WTC11 (cell line): ENCODE measurements at regions not wholly inside any gene's neighbourhood (a gene's known extent, or its start where the extent isn't known, plus 50 kb on each side); places are given as distances from the start of the nearest gene placed in this dataset.

ENCODE experiments used
- ATAC-seq: fragments of 200-7000 bp; cut with Tn5 transposase; 2 replicates; pipeline ENCODE4 v1.10.0; 2021; ENCODE audit warnings: mild to moderate bottlenecking, moderate library complexity
- CTCF ChIA-PET: fragments of 300-600 bp; sonication (Branson Sonifier 250); formaldehyde crosslinking; loops from one replicate; lab custom pipeline; 2021; ENCODE audit warnings: antibody characterized with exemption; lab: Charles Lee
- POLR2A ChIA-PET: fragments of 350-600 bp; sonication (Branson Sonifier 250); formaldehyde crosslinking; loops from one replicate; lab custom pipeline; 2021; ENCODE audit warnings: antibody characterized with exemption; lab: Charles Lee
- DNase-seq: peaks from one replicate; pipeline ENCODE4 v3.0.0; 2021; ENCODE audit warnings: low spot score
- H3K27ac Mint-ChIP-seq: 2 replicates; pipeline ENCODE4 v1.8.0; 2021; ENCODE audit warnings: mixed read lengths
- H3K27me3 Mint-ChIP-seq: 2 replicates; pipeline ENCODE4 v1.8.0; 2021; ENCODE audit warnings: low read depth, mild to moderate bottlenecking, moderate library complexity, mixed read lengths
- H3K36me3 Mint-ChIP-seq: 2 replicates; pipeline ENCODE4 v1.8.0; 2021; ENCODE audit warnings: mixed read lengths
- H3K4me1 Mint-ChIP-seq: 2 replicates; pipeline ENCODE4 v1.8.0; 2022; ENCODE audit warnings: mixed read lengths
- H3K4me3 Mint-ChIP-seq: 2 replicates; pipeline ENCODE4 v1.8.0; 2021; ENCODE audit warnings: mild to moderate bottlenecking, moderate library complexity, mixed read lengths
- H3K9me3 Mint-ChIP-seq: 2 replicates; pipeline ENCODE4 v1.8.0; 2021; ENCODE audit warnings: mixed read lengths
- CREB1 ChIP-seq: sonication (generic); formaldehyde crosslinking; IDR thresholded peaks from 2 replicates; pipeline ENCODE4 v1.8.0; 2023; ENCODE audit warnings: mild to moderate bottlenecking, missing genetic modification reagents
- ELF4 ChIP-seq: sonication (generic); formaldehyde crosslinking; IDR thresholded peaks from 2 replicates; pipeline ENCODE4 v1.8.1; 2022; ENCODE audit warnings: low read depth, mild to moderate bottlenecking, moderate library complexity, missing genetic modification reagents
- FOXK1 ChIP-seq: sonication (generic); formaldehyde crosslinking; IDR thresholded peaks from 2 replicates; pipeline ENCODE4 v1.8.0; 2022; ENCODE audit warnings: mild to moderate bottlenecking, moderate library complexity, missing genetic modification reagents
- FOXP1 ChIP-seq: sonication (generic); formaldehyde crosslinking; IDR thresholded peaks from 2 replicates; pipeline ENCODE4 v1.8.0; 2022; ENCODE audit warnings: missing genetic modification reagents, mild to moderate bottlenecking, moderate library complexity, borderline replicate concordance
- GABPB1 ChIP-seq: sonication (generic); formaldehyde crosslinking; IDR thresholded peaks from 2 replicates; pipeline ENCODE4 v1.8.1; 2023; ENCODE audit warnings: mild to moderate bottlenecking, missing genetic modification reagents
- HMGA2 ChIP-seq: fragments of 250-450 bp; sonication (Bioruptor Pico); IDR thresholded peaks from 2 replicates; pipeline ENCODE4 v1.4.0; 2021; ENCODE audit warnings: mild to moderate bottlenecking, moderate library complexity
- IRF2 ChIP-seq: sonication (generic); formaldehyde crosslinking; IDR thresholded peaks from 2 replicates; pipeline ENCODE4 v1.8.0; 2022; ENCODE audit warnings: low read depth, missing genetic modification reagents, borderline replicate concordance
- MXD4 ChIP-seq: fragments of 250-450 bp; sonication (Bioruptor Pico); IDR thresholded peaks from 2 replicates; pipeline ENCODE4 v1.8.0; 2021; ENCODE audit warnings: mild to moderate bottlenecking, moderate library complexity, borderline replicate concordance
- NFATC4 ChIP-seq: fragments of 250-450 bp; sonication (Bioruptor Pico); IDR thresholded peaks from 2 replicates; pipeline ENCODE4 v1.9.0; 2021; ENCODE audit warnings: mild to moderate bottlenecking
- NFYB ChIP-seq: sonication (generic); formaldehyde crosslinking; conservative IDR thresholded peaks from 2 replicates; pipeline ENCODE4 v1.8.0; 2022; ENCODE audit warnings: low read depth, missing genetic modification reagents
- PRRX2 ChIP-seq: fragments of 250-450 bp; sonication (Bioruptor Pico); IDR thresholded peaks from 2 replicates; pipeline ENCODE4 v1.8.0; 2021; ENCODE audit warnings: mild to moderate bottlenecking
- ZNF138 ChIP-seq: sonication (generic); formaldehyde crosslinking; conservative IDR thresholded peaks from 2 replicates; pipeline ENCODE4 v1.8.1; 2022; ENCODE audit warnings: mild to moderate bottlenecking, moderate library complexity, missing genetic modification reagents
- ZNF232 ChIP-seq: sonication (generic); formaldehyde crosslinking; IDR thresholded peaks from 2 replicates; pipeline ENCODE4 v1.8.0; 2022; ENCODE audit warnings: mild to moderate bottlenecking, missing genetic modification reagents
- TF ChIP-seq, protein P1 (sequence below): sonication (generic); formaldehyde crosslinking; conservative IDR thresholded peaks from 2 replicates; pipeline ENCODE4 v1.8.1; 2023; ENCODE audit warnings: mild to moderate bottlenecking, low read depth, missing genetic modification reagents, moderate library complexity
- TF ChIP-seq, protein P2 (sequence below): sonication (generic); formaldehyde crosslinking; IDR thresholded peaks from 2 replicates; pipeline ENCODE4 v1.8.1; 2022; ENCODE audit warnings: mild to moderate bottlenecking, moderate library complexity, missing genetic modification reagents
- TF ChIP-seq, protein P3 (sequence below): sonication (generic); formaldehyde crosslinking; conservative IDR thresholded peaks from 2 replicates; pipeline ENCODE4 v1.8.1; 2022; ENCODE audit warnings: mild to moderate bottlenecking, missing genetic modification reagents
- TF ChIP-seq, protein P4 (sequence below): sonication (generic); formaldehyde crosslinking; IDR thresholded peaks from 2 replicates; pipeline ENCODE4 v1.8.1; 2022; ENCODE audit warnings: missing genetic modification reagents, borderline replicate concordance
- TF ChIP-seq, protein P5 (sequence below): sonication (generic); formaldehyde crosslinking; IDR thresholded peaks from 2 replicates; pipeline ENCODE4 v1.8.1; 2022; ENCODE audit warnings: low read depth, mild to moderate bottlenecking, moderate library complexity, missing genetic modification reagents, borderline replicate concordance
- TF ChIP-seq, protein P6 (sequence below): sonication (generic); formaldehyde crosslinking; IDR thresholded peaks from 2 replicates; pipeline ENCODE4 v1.8.1; 2023; ENCODE audit warnings: mild to moderate bottlenecking, missing genetic modification reagents, moderate library complexity
- TF ChIP-seq, protein P7 (sequence below): fragments of 250-450 bp; sonication (Bioruptor Pico); IDR thresholded peaks from 2 replicates; pipeline ENCODE4 v1.9.0; 2021; ENCODE audit warnings: mild to moderate bottlenecking, borderline replicate concordance
- TF ChIP-seq, protein P8 (sequence below): fragments of 250-450 bp; sonication (Bioruptor Pico); IDR thresholded peaks from 2 replicates; pipeline ENCODE4 v1.9.0; 2021; ENCODE audit warnings: moderate library complexity, mild to moderate bottlenecking, inconsistent platforms, borderline replicate concordance

DNA sequence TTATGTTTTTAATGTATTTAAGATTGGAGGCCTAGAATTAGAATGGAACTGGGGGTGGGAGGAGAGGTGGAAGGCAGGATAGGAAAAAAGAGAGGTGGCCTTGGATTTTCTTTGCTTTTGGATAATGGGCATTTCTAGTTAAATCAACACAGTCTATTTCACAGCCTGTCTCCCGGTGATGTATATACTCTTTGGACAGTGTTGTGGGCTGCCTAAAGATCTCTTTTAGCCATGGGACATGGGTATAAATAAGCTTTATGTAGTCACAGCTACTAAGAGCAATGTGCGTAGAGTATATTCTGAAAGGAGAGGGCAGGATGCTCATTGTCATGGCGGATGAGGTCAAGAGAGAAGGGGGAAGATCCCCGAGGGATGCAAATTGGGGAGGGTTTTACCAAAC is 1084.4 kb upstream of the RBFOX1 start:
- Mint-ChIP-seq H3K36me3 (peaks cover 89% of the 10 kb centered on the region), H3K27me3 (peaks cover 9% of the 10 kb centered on the region), H3K4me3 (no peak overlapping the region), H3K4me1 (no peaks in the 10 kb centered on the region), H3K9me3 (peaks cover 92% of the 10 kb centered on the region), H3K27ac (no peak overlapping the region)
- POLR2A ChIA-PET: no interaction called here
- TF ChIP-seq HMGA2 (no peak), CREB1 (CRISPR knock-in tag) (no peak), MXD4 (CRISPR knock-in tag) (no peak), GABPB1 (CRISPR knock-in tag) (no peak), PRRX2 (CRISPR knock-in tag) (no peak), FOXK1 (CRISPR knock-in tag) (no peak), ELF4 (CRISPR knock-in tag) (no peak), ZNF232 (no peak)
- TF ChIP-seq, protein P1, sequence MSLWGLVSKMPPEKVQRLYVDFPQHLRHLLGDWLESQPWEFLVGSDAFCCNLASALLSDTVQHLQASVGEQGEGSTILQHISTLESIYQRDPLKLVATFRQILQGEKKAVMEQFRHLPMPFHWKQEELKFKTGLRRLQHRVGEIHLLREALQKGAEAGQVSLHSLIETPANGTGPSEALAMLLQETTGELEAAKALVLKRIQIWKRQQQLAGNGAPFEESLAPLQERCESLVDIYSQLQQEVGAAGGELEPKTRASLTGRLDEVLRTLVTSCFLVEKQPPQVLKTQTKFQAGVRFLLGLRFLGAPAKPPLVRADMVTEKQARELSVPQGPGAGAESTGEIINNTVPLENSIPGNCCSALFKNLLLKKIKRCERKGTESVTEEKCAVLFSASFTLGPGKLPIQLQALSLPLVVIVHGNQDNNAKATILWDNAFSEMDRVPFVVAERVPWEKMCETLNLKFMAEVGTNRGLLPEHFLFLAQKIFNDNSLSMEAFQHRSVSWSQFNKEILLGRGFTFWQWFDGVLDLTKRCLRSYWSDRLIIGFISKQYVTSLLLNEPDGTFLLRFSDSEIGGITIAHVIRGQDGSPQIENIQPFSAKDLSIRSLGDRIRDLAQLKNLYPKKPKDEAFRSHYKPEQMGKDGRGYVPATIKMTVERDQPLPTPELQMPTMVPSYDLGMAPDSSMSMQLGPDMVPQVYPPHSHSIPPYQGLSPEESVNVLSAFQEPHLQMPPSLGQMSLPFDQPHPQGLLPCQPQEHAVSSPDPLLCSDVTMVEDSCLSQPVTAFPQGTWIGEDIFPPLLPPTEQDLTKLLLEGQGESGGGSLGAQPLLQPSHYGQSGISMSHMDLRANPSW (CRISPR knock-in tag): no peak
- TF ChIP-seq, protein P2, sequence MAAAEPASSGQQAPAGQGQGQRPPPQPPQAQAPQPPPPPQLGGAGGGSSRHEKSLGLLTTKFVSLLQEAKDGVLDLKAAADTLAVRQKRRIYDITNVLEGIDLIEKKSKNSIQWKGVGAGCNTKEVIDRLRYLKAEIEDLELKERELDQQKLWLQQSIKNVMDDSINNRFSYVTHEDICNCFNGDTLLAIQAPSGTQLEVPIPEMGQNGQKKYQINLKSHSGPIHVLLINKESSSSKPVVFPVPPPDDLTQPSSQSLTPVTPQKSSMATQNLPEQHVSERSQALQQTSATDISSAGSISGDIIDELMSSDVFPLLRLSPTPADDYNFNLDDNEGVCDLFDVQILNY: no peak
- TF ChIP-seq, protein P3, sequence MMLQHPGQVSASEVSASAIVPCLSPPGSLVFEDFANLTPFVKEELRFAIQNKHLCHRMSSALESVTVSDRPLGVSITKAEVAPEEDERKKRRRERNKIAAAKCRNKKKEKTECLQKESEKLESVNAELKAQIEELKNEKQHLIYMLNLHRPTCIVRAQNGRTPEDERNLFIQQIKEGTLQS (CRISPR knock-in tag): no peak
- CTCF ChIA-PET: no interaction called here
- ATAC-seq (no peak), DNase-seq (no peak)

DNA sequence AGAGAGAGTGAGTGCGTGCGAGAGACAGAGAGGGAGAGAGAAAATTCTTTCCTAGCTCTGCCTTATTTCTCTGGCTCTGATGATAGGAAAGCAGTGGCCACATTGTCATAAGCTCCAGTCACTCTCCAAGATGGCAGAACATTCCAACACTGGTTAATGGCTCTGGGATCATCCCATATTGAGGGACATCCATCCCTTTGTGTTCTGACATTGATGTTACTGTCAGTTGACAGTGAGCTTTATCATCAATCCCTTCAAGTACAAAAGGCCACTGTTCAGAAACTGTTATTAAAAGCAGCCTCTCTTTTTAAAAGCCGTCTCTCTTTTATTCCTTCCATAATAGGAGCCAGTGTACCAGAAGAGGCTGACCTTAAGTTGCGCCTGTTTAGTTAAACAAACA is 1084.9 kb upstream of the RBFOX1 start:
- ATAC-seq: no peak
- H3K4me1 Mint-ChIP-seq: no peaks in the 10 kb centered on the region
- TF ChIP-seq NFATC4 (CRISPR knock-in tag): no peak
- TF ChIP-seq, protein P4, sequence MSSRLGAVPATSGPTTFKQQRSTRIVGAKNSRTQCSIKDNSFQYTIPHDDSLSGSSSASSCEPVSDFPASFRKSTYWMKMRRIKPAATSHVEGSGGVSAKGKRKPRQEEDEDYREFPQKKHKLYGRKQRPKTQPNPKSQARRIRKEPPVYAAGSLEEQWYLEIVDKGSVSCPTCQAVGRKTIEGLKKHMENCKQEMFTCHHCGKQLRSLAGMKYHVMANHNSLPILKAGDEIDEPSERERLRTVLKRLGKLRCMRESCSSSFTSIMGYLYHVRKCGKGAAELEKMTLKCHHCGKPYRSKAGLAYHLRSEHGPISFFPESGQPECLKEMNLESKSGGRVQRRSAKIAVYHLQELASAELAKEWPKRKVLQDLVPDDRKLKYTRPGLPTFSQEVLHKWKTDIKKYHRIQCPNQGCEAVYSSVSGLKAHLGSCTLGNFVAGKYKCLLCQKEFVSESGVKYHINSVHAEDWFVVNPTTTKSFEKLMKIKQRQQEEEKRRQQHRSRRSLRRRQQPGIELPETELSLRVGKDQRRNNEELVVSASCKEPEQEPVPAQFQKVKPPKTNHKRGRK (CRISPR knock-in tag): no peak
- no peak for TF ChIP-seq ZNF138
- TF ChIP-seq FOXP1 (CRISPR knock-in tag): no peak
- TF ChIP-seq, protein P5, sequence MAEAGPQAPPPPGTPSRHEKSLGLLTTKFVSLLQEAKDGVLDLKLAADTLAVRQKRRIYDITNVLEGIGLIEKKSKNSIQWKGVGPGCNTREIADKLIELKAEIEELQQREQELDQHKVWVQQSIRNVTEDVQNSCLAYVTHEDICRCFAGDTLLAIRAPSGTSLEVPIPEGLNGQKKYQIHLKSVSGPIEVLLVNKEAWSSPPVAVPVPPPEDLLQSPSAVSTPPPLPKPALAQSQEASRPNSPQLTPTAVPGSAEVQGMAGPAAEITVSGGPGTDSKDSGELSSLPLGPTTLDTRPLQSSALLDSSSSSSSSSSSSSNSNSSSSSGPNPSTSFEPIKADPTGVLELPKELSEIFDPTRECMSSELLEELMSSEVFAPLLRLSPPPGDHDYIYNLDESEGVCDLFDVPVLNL: no peak
- TF ChIP-seq, protein P6, sequence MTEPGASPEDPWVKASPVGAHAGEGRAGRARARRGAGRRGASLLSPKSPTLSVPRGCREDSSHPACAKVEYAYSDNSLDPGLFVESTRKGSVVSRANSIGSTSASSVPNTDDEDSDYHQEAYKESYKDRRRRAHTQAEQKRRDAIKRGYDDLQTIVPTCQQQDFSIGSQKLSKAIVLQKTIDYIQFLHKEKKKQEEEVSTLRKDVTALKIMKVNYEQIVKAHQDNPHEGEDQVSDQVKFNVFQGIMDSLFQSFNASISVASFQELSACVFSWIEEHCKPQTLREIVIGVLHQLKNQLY (CRISPR knock-in tag): no peak
- TF ChIP-seq FOXK1 (CRISPR knock-in tag): no peak
- TF ChIP-seq, protein P7, sequence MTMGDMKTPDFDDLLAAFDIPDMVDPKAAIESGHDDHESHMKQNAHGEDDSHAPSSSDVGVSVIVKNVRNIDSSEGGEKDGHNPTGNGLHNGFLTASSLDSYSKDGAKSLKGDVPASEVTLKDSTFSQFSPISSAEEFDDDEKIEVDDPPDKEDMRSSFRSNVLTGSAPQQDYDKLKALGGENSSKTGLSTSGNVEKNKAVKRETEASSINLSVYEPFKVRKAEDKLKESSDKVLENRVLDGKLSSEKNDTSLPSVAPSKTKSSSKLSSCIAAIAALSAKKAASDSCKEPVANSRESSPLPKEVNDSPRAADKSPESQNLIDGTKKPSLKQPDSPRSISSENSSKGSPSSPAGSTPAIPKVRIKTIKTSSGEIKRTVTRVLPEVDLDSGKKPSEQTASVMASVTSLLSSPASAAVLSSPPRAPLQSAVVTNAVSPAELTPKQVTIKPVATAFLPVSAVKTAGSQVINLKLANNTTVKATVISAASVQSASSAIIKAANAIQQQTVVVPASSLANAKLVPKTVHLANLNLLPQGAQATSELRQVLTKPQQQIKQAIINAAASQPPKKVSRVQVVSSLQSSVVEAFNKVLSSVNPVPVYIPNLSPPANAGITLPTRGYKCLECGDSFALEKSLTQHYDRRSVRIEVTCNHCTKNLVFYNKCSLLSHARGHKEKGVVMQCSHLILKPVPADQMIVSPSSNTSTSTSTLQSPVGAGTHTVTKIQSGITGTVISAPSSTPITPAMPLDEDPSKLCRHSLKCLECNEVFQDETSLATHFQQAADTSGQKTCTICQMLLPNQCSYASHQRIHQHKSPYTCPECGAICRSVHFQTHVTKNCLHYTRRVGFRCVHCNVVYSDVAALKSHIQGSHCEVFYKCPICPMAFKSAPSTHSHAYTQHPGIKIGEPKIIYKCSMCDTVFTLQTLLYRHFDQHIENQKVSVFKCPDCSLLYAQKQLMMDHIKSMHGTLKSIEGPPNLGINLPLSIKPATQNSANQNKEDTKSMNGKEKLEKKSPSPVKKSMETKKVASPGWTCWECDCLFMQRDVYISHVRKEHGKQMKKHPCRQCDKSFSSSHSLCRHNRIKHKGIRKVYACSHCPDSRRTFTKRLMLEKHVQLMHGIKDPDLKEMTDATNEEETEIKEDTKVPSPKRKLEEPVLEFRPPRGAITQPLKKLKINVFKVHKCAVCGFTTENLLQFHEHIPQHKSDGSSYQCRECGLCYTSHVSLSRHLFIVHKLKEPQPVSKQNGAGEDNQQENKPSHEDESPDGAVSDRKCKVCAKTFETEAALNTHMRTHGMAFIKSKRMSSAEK (CRISPR knock-in tag): no peak
- TF ChIP-seq, protein P8, sequence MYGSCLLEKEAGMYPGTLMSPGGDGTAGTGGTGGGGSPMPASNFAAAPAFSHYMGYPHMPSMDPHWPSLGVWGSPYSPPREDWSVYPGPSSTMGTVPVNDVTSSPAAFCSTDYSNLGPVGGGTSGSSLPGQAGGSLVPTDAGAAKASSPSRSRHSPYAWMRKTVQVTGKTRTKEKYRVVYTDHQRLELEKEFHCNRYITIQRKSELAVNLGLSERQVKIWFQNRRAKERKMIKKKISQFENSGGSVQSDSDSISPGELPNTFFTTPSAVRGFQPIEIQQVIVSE (CRISPR knock-in tag): no peak
- TF ChIP-seq NFYB (CRISPR knock-in tag): no peak
- no peak for TF ChIP-seq IRF2 (CRISPR knock-in tag)
- no peak for DNase-seq
- ChIA-PET POLR2A (no interaction called here), CTCF (no interaction called here)
- H3K27ac Mint-ChIP-seq: no peak overlapping the region
- peaks cover 89% of the 10 kb centered on the region for H3K36me3 Mint-ChIP-seq
- peaks cover 6% of the 10 kb centered on the region for H3K27me3 Mint-ChIP-seq
- peaks cover 92% of the 10 kb centered on the region for H3K9me3 Mint-ChIP-seq
- H3K4me3 Mint-ChIP-seq: no peak overlapping the region
